ENCODE measurements at regions not wholly inside any gene's neighbourhood (a gene's known extent, or its start where the extent isn't known, plus 50 kb on each side); places are given as distances from the start of the nearest gene placed in this dataset.

GRCh38 chr10:125249948-125250347 is 89.6 kb upstream of the CTBP2 start:
- TF ChIP-seq, protein P1, sequence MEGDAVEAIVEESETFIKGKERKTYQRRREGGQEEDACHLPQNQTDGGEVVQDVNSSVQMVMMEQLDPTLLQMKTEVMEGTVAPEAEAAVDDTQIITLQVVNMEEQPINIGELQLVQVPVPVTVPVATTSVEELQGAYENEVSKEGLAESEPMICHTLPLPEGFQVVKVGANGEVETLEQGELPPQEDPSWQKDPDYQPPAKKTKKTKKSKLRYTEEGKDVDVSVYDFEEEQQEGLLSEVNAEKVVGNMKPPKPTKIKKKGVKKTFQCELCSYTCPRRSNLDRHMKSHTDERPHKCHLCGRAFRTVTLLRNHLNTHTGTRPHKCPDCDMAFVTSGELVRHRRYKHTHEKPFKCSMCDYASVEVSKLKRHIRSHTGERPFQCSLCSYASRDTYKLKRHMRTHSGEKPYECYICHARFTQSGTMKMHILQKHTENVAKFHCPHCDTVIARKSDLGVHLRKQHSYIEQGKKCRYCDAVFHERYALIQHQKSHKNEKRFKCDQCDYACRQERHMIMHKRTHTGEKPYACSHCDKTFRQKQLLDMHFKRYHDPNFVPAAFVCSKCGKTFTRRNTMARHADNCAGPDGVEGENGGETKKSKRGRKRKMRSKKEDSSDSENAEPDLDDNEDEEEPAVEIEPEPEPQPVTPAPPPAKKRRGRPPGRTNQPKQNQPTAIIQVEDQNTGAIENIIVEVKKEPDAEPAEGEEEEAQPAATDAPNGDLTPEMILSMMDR (IDR thresholded peaks at IDR 0.05 in 8 of 11, conservative IDR thresholded peaks at IDR 0.05 in 3 of 11) = no peak
- no peak for TF ChIP-seq POLR2A (IDR thresholded peaks at IDR 0.05)
